AG04450 (cell line): ENCODE measurements at regions not wholly inside any gene's neighbourhood (a gene's known extent, or its start where the extent isn't known, plus 50 kb on each side); places are given as distances from the start of the nearest gene placed in this dataset.

Experiments
- CTCF ChIA-PET: fragments of 300-600, 350-600 bp; formaldehyde crosslinking; extraction: SDS; loops from one replicate; lab custom pipeline; 2022; ENCODE audit warnings: antibody characterized with exemption, inconsistent platforms; lab: Charles Lee
- POLR2A ChIA-PET: fragments of 350-600 bp; formaldehyde crosslinking; extraction: SDS; loops from one replicate; lab custom pipeline; 2021; ENCODE audit warnings: antibody characterized with exemption, inconsistent platforms; lab: Yijun Ruan, JAX
- DNase-seq: peaks from one replicate; pipeline ENCODE4 v3.0.0-alpha.2; 2011; ENCODE audit warnings: low read depth, low spot score
- H3K27ac ChIP-seq: one replicate; pipeline ENCODE4 v1.5.1; 2012; ENCODE audit warnings: low read depth, low read length, control low read depth
- H3K27me3 ChIP-seq: one replicate; pipeline ENCODE4 v1.6.0; 2012; ENCODE audit warnings: low read length; ENCODE audit not compliant: control insufficient read depth, insufficient read depth
- H3K4me3 ChIP-seq: 2 replicates; pipeline ENCODE4 v1.5.1; 2011; ENCODE audit warnings: mild to moderate bottlenecking, low read depth, low read length, control low read depth
- H3K9me3 ChIP-seq: 2 replicates; pipeline ENCODE4 v1.5.1; 2012; ENCODE audit warnings: low read length; ENCODE audit not compliant: control insufficient read depth, insufficient read depth
- TF ChIP-seq, protein P1 (sequence below): IDR thresholded peaks from 2 replicates; pipeline ENCODE4 v1.5.1; 2011; ENCODE audit warnings: low read depth, low read length, control low read depth, inconsistent platforms

DNA sequence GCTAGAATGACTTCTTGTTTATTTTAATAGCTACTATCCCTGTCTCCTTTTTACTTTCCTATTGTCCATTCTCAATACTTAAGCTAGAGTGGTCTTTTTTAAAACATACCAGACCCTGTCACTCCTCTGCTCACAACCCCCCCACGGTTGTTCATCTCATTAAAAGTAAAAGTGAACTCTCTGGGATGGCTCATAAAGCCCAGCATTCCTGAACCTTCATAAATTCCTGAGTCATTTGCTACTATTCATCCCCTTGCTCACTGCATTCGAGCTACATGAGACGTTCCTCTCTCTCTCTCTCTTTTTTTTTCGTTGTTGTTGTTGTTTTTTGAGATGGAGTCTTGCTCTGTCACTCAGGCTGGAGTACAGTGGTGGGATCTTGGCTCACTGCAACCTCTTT lies 148.7 kb upstream of the DSEL start:
- H3K4me3 ChIP-seq = no peak overlapping the region
- TF ChIP-seq, protein P1, sequence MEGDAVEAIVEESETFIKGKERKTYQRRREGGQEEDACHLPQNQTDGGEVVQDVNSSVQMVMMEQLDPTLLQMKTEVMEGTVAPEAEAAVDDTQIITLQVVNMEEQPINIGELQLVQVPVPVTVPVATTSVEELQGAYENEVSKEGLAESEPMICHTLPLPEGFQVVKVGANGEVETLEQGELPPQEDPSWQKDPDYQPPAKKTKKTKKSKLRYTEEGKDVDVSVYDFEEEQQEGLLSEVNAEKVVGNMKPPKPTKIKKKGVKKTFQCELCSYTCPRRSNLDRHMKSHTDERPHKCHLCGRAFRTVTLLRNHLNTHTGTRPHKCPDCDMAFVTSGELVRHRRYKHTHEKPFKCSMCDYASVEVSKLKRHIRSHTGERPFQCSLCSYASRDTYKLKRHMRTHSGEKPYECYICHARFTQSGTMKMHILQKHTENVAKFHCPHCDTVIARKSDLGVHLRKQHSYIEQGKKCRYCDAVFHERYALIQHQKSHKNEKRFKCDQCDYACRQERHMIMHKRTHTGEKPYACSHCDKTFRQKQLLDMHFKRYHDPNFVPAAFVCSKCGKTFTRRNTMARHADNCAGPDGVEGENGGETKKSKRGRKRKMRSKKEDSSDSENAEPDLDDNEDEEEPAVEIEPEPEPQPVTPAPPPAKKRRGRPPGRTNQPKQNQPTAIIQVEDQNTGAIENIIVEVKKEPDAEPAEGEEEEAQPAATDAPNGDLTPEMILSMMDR = no peak
- ChIA-PET POLR2A (no interaction called here), CTCF (no interaction called here)
- no peaks in the 10 kb centered on the region for H3K27me3 ChIP-seq
- H3K27ac ChIP-seq = no peak overlapping the region
- no peak for DNase-seq
- no peaks in the 10 kb centered on the region for H3K9me3 ChIP-seq

DNA sequence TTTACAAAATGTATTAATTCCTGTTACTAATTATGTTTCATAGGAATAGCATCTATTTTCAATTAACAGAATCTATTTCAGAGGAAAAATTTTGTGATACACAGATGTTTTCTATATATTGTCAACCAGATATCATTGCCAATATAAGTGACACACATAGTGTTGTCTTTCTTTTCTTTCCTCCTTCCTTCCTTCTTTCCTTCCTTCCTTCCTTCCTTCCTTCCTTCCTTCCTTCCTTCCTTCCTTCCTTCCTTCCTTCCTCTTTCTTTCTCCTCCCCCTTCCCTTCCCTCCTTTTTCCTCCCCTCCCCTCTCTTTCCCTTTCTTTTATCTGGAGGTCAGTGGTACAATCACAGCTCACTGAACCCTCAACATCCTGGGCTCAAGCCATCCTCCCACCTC lies 146.5 kb upstream of the DSEL start:
- no peak for DNase-seq
- CTCF ChIA-PET = no interaction called here
- Histone ChIP-seq H3K27ac (no peak overlapping the region), H3K9me3 (no peaks in the 10 kb centered on the region), H3K27me3 (no peaks in the 10 kb centered on the region), H3K4me3 (no peak overlapping the region)
- TF ChIP-seq, protein P1 = no peak
- POLR2A ChIA-PET = no interaction called here

DNA sequence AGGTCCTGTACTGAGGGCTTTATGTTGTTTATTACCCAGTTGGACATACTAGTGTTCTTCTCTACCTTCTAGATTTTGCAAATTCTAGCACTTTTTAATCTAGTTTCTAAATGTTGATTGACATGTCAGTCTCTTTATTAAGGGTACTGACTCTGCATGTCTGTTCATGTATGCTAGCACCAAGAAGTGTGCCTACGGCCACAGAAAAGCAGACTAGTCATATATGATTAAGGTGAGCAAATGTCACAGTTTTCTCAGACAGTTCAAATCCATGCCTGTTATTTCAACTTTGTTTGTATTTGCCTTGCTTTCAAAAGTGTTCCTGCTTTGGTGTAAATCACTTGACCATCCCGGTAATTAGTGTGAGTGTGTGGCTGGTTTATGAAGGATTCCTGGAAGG lies 145.0 kb upstream of the DSEL start:
- Histone ChIP-seq H3K27ac (no peak overlapping the region), H3K9me3 (no peaks in the 10 kb centered on the region), H3K27me3 (no peaks in the 10 kb centered on the region), H3K4me3 (no peak overlapping the region)
- ChIA-PET CTCF (interaction anchor here (0.6 kb wide), 1 partner anchor 951 kb away, joined by 3 read pairs; no protein-coding TSS in a partner anchor), POLR2A (no interaction called here)
- DNase-seq = no peak
- TF ChIP-seq, protein P1 = no peak

DNA sequence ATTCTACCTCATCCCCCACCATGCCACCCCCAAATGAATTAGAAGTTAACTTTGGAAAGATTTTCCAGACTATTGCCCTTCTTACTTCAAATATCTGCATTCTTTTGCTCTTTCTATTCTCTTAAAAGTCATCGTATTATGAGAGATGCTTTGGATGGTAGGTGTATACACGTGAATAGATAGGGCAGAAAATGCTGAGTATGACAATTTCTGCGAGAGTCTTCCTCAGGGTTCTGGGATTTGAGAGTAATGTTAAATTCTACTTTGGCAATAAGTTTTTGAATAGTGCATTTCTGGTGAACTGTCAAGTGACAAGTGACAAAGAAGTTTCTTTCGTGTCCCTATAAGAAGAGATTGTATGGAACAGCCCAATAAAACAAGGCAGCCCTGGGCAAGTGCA lies 137.6 kb upstream of the DSEL start:
- TF ChIP-seq, protein P1 = no peak
- Histone ChIP-seq H3K27me3 (no peaks in the 10 kb centered on the region), H3K4me3 (no peak overlapping the region), H3K9me3 (no peaks in the 10 kb centered on the region), H3K27ac (no peak overlapping the region)
- CTCF ChIA-PET = interaction anchor here (0.6 kb wide), 1 partner anchor 902 kb away, joined by 3 read pairs; no protein-coding TSS in a partner anchor
- DNase-seq = no peak
- POLR2A ChIA-PET = no interaction called here

DNA sequence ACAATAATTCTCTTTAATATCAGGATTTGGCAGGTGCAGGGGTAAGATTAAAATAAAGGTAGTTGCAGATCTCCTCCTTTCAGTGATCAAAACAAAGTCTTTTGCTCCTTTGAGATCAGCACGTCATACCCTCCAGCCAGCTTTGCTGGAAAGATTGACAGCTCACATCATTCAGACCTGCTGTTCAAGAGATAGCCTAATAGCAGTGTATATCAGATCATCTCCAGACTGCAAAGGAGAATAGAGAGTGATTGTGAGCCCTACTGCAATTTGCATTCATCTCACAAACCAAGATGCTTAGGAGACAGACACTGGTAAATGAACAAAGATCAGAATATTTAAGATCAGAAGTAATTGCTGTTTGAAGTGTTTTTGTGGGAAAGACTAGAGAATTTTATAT lies 135.8 kb upstream of the DSEL start:
- TF ChIP-seq, protein P1 = no peak
- H3K27me3 ChIP-seq = no peaks in the 10 kb centered on the region
- DNase-seq = no peak
- no peak overlapping the region for H3K27ac ChIP-seq
- no peak overlapping the region for H3K4me3 ChIP-seq
- ChIA-PET POLR2A (no interaction called here), CTCF (no interaction called here)
- H3K9me3 ChIP-seq = no peaks in the 10 kb centered on the region
